Tongue (tissue), 1 donor: ENCODE measurements at regions not wholly inside any gene's neighbourhood (a gene's known extent, or its start where the extent isn't known, plus 50 kb on each side); places are given as distances from the start of the nearest gene placed in this dataset.

Source experiments
- DNase-seq: peaks from one replicate; pipeline ENCODE4 v3.0.0-alpha.2; 2015

DNA sequence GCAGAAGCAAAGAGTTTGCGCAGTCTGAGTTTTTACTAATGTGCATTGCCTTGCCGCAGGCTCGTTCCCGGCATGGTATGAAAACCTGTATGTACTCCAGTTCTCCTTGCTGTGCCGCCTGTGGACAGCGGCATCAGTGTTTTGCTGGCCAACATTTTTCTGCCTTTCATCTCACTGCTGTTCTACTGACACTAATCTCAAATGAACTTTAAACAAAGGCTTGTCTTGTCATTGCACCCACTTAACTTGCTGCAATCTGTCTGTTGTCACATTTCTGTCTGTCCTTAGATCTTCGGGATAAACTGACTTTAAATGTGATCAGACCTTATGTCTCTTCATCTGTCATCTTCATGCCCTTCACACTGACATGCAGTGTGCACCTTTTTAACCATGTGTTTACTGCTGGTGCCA, 71.7 kb upstream of the ZNRF2 start:
- peak; percentile 45 for DNase-seq

DNA sequence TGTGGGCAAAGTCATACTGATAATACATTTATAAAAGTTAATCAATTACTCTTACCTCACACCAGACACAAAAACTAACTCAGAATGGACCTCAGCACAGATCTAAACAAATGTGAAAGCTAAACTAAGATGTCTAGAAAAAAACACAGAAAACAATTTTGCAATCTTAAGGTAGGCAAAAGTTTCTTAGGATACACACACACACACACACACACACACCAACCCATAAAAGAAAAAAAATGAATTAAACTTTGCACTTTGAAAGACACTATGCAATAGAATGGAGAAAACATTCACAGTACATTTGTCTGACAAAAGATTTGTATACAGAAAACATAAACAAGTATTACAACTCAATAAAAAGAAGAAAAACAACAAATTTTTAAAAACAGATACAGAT, 70.8 kb upstream of the ZNRF2 start:
- DNase-seq, result no peak

DNA sequence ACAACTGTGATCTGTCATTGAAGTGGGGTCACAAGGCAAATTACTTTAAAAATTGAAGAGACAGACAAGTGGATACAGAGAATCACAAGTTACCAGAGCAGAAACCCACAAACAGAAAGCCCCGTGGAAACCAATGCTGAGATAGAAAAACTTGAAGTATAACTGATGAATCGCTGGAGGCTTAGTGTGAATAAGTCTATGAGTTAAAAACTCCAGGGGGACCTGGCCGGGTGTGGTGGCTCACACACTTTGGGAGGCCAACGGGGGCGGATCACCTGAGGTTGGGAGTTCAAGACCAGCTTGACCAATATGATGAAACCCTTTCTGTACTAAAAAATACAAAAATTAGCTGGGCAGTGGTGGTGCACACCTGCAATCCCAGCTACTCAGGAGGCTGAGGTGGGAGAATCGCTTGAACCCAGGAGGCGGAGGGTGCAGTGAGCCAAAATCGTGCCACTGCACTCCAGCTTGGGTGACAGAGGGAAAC, 69.7 kb upstream of the ZNRF2 start:
- no peak for DNase-seq

DNA sequence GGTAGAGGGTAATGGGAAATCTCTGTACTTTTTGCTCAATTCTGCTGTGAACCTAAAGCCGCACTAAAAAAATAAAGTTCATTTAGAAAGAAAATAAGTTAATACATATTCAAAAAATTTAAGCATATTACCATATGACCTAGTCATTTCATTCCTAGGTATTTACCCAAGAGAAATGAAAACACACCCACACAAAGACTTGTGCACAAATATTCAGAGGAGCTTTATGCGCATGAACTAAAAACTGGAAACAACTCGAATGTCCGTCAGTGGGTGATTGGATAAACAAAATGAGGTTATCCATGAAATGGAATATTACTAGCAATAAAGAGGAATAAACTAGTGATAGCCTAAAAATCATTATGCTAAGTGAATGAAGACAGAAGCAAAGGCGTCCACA, 62.6 kb upstream of the ZNRF2 start:
- DNase-seq, result no peak

DNA sequence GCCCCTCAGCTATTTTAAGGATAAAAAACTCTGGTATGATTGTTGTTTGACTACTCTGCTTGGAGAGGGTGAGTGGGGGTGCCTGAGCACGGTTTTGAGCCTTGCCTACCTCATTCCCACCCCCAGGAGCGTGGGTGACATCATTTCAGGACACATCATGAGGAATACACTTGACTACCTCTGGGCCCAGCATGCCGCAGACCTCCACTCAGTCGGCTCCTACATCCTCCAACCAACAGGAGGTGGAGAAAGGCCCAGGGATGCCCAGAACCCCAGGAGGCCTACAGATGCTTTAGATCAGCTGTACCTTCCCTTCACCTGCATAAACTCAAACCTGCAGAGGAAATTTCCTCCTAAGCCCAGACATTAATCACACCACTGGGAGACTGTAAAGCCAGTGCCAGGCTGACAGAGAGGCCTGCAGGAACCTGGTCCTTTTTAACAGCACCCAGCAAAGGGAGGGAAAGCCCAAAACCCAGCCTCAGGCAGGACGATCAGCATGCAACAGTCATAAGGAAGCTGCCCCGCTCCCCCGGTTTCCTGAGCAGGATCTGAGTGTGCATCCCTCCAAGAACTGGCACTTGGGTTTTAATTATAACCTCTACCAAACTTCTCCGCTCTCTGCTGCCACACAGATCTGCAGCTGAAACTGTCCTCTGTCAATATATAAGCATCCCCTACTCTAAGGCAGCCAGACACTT, 61.7 kb upstream of the ZNRF2 start:
- DNase-seq, result no peak

DNA sequence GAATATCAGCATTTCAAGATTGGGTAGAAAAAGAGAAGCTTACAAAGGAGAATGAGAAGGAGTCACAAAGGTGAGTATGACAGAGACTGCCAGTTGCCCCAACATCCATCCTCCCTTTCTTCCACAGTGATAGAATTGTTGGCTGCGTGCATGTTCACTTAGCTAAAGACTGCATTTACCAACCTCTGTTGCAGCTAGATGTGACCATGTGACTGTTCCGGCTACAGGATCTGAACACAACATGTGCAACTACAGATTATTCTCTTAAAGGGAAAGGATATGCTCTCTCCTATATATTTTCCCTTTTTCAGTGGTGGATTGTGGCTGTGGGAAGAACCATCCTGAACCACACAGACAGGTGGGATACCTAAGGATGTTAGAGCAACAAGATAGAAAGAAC, 60.5 kb upstream of the ZNRF2 start:
- DNase-seq, result no peak

DNA sequence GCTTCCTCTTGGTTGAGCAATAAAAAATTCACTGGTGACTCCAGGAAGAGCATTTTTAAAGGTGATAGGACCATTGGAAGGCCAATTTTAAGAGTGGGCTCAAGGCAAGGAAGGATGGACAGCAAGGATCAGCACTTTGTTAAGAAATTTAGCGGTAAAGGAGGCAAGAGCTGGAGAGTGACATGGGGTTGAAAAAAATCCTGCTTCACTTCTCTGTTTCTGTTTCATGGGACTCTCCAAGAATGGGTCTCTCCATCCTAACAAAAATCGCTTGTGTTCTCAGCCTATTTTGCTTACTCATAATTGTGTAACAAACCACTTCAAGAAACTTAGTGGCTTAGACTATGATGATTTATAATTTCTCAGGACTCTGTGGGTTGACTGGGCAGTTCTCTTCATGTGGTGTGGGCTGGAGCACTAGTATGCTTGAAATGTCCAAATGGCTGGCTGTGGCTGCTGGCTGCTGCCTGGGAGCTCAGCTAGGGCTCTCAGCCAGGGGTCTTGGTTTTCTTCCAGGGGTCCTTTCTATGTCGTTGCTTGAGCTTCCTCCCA, 59.8 kb upstream of the ZNRF2 start:
- no peak for DNase-seq

DNA sequence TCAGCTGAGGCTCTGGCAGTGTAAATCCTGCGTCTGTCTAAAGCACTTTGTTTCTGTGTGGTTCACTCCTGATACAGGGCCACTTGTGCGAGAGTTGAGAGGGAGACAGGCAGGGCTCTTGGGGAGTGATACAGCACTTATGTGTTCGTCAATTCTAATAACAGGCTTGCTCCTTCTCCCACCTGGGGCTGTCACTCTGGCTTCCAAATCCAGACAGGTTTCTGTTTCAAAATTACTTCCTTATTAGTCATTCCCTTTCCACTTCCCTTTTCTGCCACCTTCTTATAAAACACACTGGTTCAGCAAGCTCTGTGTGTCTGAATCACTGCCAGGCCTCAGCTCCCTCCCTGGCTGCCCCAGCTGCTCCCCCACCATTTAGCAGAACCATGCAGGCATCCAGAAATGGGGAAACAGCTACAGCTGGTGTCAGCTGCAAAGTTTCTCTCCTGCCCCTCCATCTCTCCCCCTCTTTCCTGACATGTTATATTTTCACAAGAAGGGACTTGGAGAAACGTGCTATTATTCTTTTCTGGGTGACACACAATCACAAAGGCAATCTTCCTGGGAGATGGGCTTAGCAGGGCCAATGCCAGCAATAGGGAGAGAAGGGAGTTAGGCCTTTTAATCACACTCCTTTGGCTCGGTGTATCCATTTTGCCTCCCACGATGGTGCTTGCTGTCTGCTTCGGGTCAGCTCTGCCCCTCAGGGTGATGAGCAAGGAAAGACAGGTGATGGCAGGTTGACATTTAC, 58.4 kb upstream of the ZNRF2 start:
- peak; percentile 96 for DNase-seq

DNA sequence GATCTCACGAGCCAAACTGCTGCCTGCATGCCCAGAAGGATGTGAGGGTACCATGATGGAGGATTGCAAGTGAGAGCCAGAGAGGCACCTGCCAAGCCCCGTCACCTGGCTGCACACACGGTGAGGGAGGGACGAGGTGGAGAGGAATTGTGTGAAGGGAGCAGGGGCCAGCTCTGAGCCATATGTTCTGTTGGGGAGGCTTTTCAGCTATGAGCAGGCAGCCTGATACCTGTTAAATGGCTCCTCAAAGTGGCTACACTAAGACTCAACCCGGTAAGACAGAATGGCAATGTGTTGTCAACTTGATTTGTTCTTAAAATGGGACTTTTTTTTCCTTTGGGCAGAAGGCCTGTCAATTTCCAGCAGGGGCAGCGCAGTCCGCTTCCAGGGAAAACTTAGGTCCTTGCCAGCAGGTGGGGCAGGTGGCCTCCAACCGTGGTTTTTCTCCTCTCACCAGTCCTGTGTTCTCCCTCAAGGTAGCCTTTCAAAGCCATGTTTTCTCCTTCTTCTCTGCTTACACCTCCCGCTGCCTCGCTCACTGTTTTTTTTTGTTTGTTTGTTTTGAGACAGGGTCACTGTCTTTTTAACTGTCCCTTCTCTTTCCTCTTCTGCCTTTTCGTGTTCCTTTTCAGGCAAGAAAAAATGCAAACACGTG, 57.7 kb upstream of the ZNRF2 start:
- DNase-seq, result peak; percentile 24

DNA sequence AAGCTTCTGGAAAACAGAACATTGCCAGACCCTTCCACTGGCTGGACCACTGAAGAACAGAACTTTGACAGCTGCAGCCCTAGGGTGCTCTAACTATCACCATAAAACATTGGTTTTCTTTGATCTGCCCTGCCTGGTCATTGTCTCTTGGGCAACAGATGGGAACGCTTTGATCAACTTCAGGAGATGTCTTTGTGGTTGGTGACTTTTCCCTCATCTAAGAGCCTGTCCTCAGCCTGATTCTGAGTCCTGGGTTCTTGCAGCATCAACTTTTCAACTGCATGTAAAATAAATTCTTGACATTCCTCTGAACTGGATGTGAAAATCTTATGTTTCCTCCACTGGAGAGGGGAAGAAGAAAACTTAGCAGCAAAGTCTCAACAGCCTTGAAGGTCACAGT, 53.1 kb upstream of the ZNRF2 start:
- DNase-seq, result no peak

DNA sequence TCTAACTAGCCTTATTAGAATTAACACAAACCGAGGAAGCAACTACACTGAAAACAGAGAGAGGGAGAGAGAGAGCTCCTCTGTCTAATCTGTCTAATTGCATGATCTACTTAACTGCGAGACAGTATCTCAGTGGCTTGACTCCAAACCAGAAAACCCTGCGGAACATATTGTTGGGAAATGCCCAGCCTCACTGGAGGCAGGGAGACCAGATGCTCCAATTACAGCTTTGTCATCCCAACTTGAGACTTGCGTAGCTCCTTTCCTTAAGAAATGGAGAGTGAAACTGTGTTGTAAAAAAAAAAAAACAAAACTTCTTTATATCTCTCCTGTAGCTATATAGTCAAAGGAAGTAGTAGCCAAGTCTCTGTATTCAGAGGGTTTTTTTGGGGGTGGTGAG, 52.0 kb upstream of the ZNRF2 start:
- no peak for DNase-seq
